Esophagus squamous epithelium (tissue), 4 donors: ENCODE measurements at regions not wholly inside any gene's neighbourhood (a gene's known extent, or its start where the extent isn't known, plus 50 kb on each side); places are given as distances from the start of the nearest gene placed in this dataset.

Experiments used
- POLR2A ChIP-seq, 4 donors: fragments of 450-650 bp; IDR thresholded peaks; one replicate each; pipeline ENCODE4 v1.6.1; 2017; ENCODE audit warnings: antibody characterized with exemption in 4 of 4, mild to moderate bottlenecking in 4 of 4, moderate library complexity in 3 of 4
- TF ChIP-seq, protein P1 (sequence below), 6 experiments: fragments of 450-650 bp in 4 of 6; fragments of 200-600 bp in 2 of 6; sonication (generic) in 2 of 6; IDR thresholded peaks; one replicate each; pipeline ENCODE4 v1.5.1; 2016 to 2019; ENCODE audit warnings: antibody characterized with exemption in 6 of 6, mild to moderate bottlenecking in 4 of 6, moderate library complexity in 4 of 6

DNA sequence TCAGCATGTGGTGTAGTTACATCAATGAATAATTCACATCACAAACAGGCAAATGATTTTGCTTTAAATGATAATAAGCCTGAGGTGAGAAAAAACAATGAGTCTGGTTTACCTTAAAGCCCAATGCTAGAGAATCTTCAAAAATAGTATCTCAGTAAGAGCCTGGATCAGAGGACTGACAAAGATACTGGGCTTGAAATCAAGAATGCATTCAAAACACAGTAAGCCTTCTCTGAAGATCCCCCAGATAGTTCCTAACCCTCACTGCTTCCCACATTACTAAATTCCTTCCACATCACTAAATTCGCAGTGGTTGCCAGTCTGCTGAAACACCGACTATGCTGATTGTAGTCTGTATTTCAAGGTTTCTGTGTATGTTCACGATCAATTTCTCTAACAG is 514.9 kb downstream of the SUCLG1 start:
- TF ChIP-seq, protein P1, sequence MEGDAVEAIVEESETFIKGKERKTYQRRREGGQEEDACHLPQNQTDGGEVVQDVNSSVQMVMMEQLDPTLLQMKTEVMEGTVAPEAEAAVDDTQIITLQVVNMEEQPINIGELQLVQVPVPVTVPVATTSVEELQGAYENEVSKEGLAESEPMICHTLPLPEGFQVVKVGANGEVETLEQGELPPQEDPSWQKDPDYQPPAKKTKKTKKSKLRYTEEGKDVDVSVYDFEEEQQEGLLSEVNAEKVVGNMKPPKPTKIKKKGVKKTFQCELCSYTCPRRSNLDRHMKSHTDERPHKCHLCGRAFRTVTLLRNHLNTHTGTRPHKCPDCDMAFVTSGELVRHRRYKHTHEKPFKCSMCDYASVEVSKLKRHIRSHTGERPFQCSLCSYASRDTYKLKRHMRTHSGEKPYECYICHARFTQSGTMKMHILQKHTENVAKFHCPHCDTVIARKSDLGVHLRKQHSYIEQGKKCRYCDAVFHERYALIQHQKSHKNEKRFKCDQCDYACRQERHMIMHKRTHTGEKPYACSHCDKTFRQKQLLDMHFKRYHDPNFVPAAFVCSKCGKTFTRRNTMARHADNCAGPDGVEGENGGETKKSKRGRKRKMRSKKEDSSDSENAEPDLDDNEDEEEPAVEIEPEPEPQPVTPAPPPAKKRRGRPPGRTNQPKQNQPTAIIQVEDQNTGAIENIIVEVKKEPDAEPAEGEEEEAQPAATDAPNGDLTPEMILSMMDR (IDR thresholded peaks at IDR 0.05), result no peak
- TF ChIP-seq POLR2A (IDR thresholded peaks at IDR 0.05), result no peak
